SW 1271 (cell line): ENCODE measurements at regions not wholly inside any gene's neighbourhood (a gene's known extent, or its start where the extent isn't known, plus 50 kb on each side); places are given as distances from the start of the nearest gene placed in this dataset.

Source experiments
- DNase-seq, 2 experiments: peaks; one replicate each; lab custom pipeline; 2025; lab: John Stamatoyannopoulos, UW

GRCh38 chr6:141677598-141678211, 455.0 kb upstream of the GJE1 start:
- DNase-seq = peak in 1 of 2 experiments; percentile 48

- DNase-seq = peak in 1 of 2 experiments; percentile 21
These were observed 456.8 kb upstream of the GJE1 start for GRCh38 chr6:141675957-141676356.

- DNase-seq = no peak
These were observed 463.6 kb upstream of the GJE1 start for GRCh38 chr6:141669141-141669540.

- DNase-seq = no peak
These were observed 465.0 kb upstream of the GJE1 start for GRCh38 chr6:141667580-141668309.

- no peak for DNase-seq
These were observed 466.5 kb upstream of the GJE1 start for GRCh38 chr6:141666187-141666586.

- no peak for DNase-seq
These were observed 468.0 kb upstream of the GJE1 start for GRCh38 chr6:141664744-141665143.

GRCh38 chr6:141659582-141659981, 473.1 kb upstream of the GJE1 start:
- DNase-seq = no peak

- DNase-seq = no peak
These were observed 474.0 kb upstream of the GJE1 start for GRCh38 chr6:141658696-141659095.

- no peak for DNase-seq
These were observed 474.9 kb upstream of the GJE1 start for GRCh38 chr6:141657812-141658211.

GRCh38 chr6:141653590-141653989, 479.1 kb upstream of the GJE1 start:
- no peak for DNase-seq

- DNase-seq = no peak
These were observed 490.8 kb upstream of the GJE1 start for GRCh38 chr6:141641951-141642350.

GRCh38 chr6:141641406-141641805, 491.3 kb upstream of the GJE1 start:
- DNase-seq = no peak

- no peak for DNase-seq
These were observed 497.1 kb upstream of the GJE1 start for GRCh38 chr6:141635621-141636020.

GRCh38 chr6:141634269-141634668, 498.5 kb upstream of the GJE1 start:
- no peak for DNase-seq

- no peak for DNase-seq
These were observed 508.4 kb upstream of the GJE1 start for GRCh38 chr6:141624301-141624700.

- no peak for DNase-seq
These were observed 514.5 kb upstream of the GJE1 start for GRCh38 chr6:141618180-141618581.

GRCh38 chr6:141610741-141611140, 522.0 kb upstream of the GJE1 start:
- DNase-seq = peak in 1 of 2 experiments; percentile 16

GRCh38 chr6:141607956-141608355, 524.8 kb upstream of the GJE1 start:
- no peak for DNase-seq

GRCh38 chr6:141598487-141598886, 534.2 kb upstream of the GJE1 start:
- DNase-seq = no peak

- DNase-seq = no peak
These were observed 537.9 kb upstream of the GJE1 start for GRCh38 chr6:141594874-141595273.

GRCh38 chr6:141593311-141593710, 539.4 kb upstream of the GJE1 start:
- DNase-seq = no peak

GRCh38 chr6:141587482-141588266, 545.1 kb upstream of the GJE1 start:
- DNase-seq = peak in 1 of 2 experiments; percentile 65

GRCh38 chr6:141580988-141581552, 551.7 kb upstream of the GJE1 start:
- no peak for DNase-seq
